ENCODE measurements at regions not wholly inside any gene's neighbourhood (a gene's known extent, or its start where the extent isn't known, plus 50 kb on each side); places are given as distances from the start of the nearest gene placed in this dataset.

DNA sequence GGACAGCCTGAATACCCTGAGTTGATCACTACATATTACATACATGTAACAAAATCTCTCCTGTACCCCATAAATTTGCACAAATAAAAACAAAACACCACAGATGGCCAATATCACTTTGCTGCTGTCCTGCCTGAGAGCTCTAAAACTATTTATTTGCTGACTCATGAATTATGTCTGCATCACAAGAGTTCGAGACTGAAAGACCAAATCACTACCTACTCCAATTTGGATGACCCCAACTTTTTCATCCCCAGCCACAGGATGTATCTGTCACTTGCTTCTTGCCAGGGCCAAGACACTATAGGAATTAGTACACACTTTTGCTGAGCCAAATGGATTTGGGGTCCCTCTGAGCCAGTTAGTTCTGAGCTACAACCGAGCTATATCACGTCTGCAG lies 409.7 kb upstream of the NFE2L3 start:
- TF ChIP-seq, protein P1, sequence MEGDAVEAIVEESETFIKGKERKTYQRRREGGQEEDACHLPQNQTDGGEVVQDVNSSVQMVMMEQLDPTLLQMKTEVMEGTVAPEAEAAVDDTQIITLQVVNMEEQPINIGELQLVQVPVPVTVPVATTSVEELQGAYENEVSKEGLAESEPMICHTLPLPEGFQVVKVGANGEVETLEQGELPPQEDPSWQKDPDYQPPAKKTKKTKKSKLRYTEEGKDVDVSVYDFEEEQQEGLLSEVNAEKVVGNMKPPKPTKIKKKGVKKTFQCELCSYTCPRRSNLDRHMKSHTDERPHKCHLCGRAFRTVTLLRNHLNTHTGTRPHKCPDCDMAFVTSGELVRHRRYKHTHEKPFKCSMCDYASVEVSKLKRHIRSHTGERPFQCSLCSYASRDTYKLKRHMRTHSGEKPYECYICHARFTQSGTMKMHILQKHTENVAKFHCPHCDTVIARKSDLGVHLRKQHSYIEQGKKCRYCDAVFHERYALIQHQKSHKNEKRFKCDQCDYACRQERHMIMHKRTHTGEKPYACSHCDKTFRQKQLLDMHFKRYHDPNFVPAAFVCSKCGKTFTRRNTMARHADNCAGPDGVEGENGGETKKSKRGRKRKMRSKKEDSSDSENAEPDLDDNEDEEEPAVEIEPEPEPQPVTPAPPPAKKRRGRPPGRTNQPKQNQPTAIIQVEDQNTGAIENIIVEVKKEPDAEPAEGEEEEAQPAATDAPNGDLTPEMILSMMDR (IDR thresholded peaks at IDR 0.05) = no peak
- no peak for TF ChIP-seq POLR2A (IDR thresholded peaks at IDR 0.05)
